Skeletal muscle cell (primary cell): ENCODE measurements at regions not wholly inside any gene's neighbourhood (a gene's known extent, or its start where the extent isn't known, plus 50 kb on each side); places are given as distances from the start of the nearest gene placed in this dataset.
"Not testable (repeated sequence)": the region's sequence is repeated elsewhere in the genome, so short reads cannot be mapped to it uniquely, and the experiment has no call there.

ENCODE experiments used
- DNase-seq: peaks from one replicate; pipeline ENCODE4 v3.0.0-alpha.2; 2010; ENCODE audit warnings: low read depth
- H3K4me3 ChIP-seq: 2 replicates; pipeline ENCODE4 v1.5.1; 2011; ENCODE audit warnings: low read depth, mild to moderate bottlenecking, control low read depth, low read length, moderate library complexity

DNA sequence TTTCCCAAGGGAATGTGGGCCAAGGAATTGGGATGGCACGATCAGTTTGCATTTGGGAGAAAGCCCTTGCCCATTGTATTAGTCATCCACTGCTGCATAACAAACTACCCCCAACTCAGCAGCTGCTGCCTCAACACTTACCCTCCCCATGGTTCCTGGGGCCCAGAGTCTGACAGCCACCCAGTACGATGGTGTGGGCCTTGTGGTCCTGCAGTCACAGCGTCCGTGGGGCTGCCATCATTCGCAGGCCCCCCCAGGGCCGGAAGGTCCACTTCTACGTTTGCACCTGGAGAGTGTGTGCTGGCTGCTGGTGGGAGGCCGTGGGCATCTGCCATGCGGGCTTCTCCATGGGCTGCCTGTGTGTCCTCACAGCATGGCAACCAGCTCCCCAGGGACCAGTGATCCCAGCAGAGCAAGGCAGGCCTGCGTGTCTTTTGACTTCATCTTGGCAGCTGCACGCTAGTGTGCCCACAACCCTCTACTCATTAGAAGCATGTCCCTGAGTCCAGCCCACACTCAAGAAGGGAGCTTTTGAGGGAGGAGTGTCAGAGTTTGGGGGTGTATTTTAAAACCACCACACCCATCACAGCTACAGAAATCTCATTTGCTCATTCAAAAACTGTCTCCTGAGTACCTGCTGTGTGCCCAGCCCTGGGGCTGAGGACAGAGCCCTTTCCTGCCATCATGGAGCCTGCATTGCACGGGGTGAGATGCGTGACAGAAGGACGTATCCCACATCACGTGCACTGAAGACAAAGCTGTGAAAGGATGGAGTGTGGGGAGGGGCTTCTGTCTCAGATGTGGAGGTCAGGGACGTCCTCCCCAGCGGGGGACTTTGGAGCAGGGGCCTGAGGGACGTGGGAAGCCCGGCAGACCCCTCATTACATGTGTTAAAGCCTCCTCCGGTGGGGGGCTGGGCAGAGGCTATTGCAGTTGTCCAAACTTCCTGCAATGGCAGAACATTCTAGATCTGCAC, 185.0 kb upstream of the ZNF469 start:
- no peak overlapping the region for H3K4me3 ChIP-seq
- DNase-seq = no peak

DNA sequence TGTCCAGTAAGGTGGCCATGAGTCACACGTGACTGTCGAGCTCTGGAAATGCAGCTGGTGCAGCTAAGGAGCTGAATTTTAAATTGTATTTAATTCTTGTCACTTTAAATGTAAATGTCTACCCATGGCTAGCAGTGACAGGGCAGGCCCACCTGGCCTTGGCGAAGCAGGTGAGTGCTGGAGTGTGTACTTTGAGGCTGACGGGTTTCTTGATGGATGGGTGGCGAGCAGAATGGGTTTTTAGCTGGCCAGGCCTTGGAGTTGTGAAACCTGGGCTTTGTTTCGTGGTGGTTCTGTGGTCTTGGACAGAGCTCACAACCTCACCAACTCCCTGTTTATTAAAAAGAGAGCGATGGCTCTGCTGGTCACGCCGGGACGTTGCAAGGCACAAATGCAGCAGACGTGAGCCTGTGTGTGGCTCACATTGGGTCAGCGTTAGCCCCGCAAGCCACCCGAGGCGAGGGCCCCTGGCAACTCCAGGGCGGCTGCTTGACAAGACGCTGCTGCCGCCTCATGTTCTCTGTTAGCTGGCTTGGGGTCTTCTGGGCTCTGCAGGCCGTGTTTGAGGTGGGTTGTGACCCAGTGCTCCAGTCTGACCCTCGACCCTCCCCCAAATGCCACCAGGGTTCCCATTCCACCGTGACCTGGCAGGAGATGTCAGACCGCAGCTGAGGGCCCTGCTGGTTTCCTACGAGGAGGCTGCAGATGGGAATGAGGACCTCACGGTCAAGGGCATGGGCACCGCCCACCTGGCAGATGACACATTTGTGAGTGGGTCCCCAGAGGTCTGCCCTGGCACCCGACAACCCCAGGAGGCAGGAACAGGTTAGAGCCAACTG, 184.1 kb upstream of the ZNF469 start:
- not testable (repeated sequence) for DNase-seq

DNA sequence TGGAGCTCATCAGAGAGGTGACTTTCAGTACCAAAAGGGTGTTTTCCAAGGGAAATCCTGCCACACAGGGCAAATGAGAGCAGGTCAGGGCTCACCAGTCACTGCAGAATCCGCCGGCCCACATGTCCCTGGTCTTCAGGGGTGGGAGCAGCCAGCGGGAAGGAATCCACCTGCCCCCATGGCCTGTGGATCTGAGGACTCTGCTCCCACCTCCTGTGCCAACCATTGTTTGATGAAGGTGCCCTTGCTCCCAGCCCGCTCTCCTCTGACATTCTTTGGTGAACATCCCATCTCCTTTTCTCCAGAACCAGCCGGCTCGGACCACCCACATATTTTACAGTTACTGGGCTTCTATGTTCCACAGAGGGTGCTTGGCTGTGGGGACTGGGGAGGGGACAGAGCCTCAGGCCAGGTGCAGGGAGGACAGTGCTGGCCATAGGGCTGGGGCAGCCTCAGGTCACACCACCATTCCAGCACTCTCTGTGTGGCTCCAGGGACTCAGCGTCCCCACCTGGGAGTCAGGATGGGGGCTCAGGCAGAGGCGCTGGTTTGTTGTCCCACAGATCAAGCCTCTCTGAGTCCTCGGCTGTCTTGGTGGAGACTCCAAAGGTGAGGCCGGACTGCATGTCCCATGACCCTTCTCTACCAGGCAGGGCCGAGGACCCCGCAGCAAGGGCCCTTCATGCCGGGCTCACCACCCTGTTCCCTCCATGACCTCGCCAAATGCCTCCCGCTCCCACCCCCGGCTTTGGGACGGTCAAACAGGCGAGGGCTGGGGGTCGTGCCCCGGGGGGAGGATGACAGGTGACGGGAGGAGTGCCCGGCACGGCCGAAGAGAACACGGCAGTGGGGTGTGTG, 183.2 kb upstream of the ZNF469 start:
- DNase-seq, H3K4me3 ChIP-seq: not testable (repeated sequence)

More for the DNA sequence above, 184.1 kb upstream of the ZNF469 start:
- not testable (repeated sequence) for H3K4me3 ChIP-seq

DNA sequence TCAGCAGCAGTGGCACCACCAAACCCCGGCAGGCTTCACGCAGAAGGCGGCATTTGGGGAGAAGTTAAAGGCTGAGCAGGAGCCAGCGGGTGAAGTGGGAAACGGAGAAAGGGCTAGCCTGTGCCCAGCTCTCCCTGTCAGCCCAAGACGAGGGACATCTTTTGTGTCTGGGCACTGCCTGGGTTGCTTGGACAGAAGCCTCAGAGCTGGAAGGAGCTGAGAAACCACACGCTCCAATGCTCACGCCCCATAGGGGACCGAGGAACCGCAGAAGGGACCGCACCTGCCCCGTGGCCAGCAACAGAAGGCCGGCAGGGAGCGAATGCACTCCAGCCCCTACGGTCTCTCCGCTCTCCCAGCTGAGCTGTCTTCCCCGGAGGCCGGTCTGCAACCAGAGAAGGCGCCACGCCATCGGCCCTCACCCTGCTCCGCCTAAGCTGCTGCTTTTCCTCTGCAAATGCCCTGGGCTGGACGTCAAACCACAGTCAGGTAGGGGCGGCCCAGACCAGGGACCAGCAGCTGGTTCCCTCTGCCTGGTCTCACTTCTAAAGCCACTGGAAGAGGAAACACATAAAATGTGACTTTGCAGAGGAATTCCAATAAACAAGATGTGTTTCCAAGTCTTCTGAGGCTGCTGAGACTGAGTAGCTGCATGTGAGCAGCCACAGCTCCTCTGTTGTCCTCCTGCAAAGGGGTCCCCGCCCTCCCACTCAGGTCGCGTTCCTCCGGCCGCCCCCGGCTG, 182.4 kb upstream of the ZNF469 start:
- H3K4me3 ChIP-seq, DNase-seq: not testable (repeated sequence)

DNA sequence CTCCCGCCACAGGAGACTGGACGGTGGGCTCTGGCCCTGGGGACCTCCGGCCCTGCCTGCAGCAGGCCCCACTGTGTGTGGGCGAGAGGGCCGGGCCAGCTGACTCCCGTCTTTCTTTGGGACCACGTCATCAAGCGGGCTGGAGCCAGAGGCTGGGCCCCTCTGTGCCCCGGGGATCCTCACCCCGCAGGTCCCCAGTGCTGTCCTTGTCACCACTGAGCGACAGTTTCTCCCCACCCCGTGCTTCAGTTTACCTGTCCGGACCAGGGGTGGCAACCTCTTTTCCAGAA, 181.9 kb upstream of the ZNF469 start:
- DNase-seq = no peak
- H3K4me3 ChIP-seq = no peak overlapping the region

DNA sequence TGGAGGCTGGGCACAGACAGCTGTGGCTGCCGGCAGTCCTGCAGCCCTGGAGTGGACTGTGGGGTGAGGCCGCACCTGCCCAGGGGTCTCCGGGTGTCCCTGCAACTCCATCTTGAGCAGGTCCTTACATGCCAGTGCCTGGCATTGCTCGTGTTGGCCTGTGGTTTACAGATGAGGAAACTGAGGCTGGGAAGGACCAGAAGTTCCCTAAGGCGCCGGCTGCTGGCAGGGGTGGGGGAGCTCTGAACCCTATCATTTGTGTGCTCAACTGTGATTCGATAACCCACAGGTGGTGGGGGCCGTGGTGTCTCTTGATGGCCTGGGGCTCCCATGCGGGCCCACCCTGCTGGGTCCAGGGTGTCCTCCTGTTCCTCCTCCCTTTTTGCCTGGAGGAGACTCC, 181.1 kb upstream of the ZNF469 start:
- not testable (repeated sequence) for DNase-seq, H3K4me3 ChIP-seq

DNA sequence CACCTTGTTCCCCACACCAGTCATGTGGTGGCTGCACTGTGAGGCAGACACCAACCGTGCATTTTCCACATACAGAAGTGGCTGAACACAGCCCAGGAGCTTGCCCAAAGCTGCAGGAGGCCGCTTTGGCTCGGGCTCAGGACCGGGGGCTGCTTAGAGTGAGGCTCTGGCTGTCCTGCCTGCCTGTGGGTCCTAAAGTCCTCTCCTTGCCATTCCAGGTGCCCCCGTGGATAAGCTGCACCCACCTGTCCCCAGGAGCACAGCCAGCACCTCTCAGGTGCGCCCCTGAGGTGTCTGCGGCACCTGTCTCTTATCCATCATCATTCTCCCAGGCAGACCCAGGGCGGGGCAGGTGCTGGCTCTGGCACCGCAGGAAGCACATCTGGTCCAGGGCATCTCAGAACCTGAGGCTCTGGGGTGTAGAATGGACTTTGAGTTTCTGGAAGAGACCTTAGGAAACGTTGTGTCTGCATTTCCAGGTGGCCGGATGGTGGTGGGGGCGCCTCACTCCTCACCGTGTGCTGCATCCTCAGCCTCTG, 180.5 kb upstream of the ZNF469 start:
- no peak for DNase-seq
- no peak overlapping the region for H3K4me3 ChIP-seq

DNA sequence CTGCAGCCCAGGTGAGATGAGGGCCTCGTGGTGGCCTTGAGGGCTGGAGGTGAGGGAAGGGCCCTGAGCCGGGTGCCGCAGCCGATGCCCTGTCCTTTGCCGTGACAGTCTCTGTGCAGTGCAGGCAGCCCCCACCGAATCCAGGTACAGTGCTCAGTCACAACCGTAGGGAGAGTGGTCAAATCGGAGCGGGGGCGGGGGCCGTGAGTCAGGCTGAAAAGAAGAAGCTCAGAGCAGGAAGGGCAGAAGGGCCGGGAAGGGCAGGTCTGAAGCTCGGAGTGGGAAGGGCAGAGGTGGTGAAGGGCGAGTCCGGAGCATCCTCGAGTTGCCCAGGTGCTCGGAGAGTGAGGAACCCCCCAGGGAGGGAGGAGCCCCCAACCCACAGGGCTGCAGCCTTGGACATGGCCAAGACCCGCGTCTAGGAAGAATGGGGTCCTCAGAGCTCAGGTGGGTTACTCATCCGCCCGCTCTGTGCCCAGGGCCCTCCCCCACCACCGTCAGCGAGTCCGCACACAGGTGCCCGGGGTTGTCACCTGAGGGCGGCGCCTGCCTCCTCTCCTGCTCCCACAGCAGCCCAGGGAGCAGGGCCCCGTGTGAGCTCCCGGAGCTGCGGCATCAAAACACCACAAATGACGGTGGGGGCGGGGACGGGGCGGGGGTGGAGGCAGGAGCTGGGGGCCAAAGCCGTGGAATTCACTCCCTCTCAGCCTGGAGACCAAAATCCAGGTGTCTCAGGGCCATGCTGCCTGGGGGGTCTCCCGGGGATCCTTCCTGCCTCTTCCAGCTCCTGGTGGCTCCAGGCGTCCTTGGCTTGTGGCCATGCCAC, 179.7 kb upstream of the ZNF469 start:
- not testable (repeated sequence) for DNase-seq, H3K4me3 ChIP-seq

DNA sequence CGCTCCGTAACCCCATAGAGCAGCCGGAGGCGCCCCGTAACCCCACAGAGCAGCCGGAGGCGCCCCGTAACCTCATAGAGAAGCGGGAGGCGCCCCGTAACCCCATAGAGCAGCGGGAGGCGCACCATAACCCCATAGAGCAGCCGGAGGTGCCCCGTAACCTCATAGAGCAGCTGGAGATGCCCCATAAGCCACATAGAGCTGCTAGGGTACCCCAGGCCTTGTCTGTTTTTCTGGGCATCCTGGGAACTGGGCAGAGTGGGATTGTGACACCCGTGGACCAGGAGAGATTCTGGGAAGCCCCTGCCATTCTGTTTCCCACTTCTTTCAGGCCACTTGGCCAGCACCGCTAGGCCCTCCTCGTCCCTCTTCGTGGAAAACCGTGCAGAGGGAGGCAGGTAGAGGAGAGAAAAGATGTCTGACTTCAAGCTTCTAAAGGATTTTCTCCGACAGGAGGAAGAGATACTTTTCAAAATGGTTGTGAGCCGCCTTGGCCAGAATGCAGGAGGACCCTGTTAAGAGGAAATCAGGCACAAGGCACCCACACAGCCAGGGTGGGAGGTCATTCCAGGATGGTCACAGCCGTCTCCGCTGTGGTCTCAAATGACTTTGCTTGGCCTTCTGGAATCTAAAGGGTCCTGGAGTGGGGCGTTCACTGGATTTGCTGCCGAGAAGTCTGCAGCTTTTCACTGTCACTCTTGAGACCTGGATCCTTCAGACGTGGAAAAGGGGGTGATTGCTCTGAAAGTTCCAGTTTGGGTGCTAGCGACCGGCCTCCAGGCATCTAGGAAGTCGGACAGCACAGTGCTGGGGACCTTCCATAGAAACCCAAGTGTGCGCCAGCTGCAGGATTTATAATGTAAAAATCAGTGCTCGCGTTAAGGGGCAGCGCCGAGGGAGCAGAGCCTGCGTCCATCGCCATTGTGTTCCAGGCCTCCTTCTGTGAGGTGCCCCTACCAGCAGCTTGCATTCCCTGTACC, 178.3 kb upstream of the ZNF469 start:
- H3K4me3 ChIP-seq, DNase-seq: not testable (repeated sequence)

DNA sequence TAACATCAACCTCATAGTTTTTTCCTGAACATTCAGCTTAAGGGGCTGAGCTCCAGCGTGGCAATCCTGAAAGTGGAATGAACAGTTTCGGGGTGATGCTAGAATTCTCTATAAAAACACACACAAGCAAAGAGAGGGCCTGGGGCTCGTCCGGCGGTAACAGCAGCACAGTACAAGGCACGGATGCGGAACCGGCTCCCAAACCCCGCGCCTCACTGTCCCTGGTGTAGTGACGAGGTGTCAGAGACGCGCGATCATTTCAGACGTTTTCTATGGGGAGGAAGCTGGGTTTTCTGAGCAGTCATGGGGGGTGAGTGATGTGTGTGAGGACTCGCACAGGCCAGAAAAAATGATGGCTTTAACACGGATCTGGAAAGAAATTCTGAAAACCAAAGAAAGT, 177.3 kb upstream of the ZNF469 start:
- DNase-seq, H3K4me3 ChIP-seq: not testable (repeated sequence)

DNA sequence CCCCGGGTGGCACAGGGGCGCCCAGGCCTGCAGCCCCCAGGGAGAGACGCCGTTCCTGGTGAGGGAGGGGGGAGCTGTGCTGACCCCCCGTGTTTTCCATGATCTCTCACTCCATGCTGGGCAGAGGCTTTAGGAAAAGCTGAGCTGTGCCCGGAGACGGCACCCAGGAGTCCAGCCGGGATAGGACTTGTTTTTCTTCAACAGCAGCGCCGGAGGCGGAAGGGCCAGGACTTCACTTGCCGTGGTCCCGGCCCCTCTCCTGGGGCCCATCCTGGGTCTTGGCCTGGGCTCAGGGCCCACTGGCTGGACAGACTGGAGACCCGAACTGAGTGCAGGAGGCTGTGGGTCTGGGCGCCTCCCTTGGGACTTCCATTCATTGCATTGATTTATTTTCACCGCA, 176.8 kb upstream of the ZNF469 start:
- not testable (repeated sequence) for H3K4me3 ChIP-seq, DNase-seq

DNA sequence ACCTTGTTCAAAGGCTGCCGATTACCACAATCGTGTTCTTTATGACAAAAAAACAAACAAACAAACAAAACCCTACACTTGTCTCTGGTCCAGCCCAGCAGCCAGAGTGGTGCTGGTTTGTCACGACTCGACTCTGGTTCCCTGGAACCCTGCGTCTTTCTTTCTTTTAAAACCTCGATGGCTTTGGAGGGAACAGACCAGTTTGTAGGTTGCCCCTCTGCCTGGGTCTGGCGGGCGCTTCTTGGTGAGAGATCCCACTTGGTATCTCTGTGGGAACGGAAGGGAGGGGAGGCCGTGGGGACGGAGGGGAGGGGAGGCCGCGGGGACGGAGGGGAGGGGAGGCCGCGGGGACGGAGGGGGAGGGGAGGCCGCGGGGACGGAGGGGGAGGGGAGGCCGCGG, 176.2 kb upstream of the ZNF469 start:
- not testable (repeated sequence) for DNase-seq, H3K4me3 ChIP-seq

DNA sequence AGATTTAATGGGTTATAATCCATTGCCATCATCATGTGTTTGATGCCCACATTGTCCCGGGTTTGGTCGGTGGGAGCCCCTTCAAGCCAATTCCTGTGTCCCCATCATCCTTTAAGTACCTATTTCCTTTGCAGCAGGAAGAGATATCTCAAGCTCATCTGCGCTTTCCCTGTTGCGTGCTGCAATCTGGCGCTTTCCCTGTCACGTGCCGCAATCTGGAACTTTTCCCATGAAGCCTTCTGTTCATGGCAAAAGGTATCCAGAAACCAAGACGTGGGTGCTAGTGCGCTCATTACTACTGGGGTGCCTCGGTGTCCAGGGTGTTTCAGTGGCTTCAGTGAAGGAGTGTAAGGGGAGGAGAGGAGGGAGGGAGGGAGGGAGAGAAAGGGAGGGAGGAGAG, 174.6 kb upstream of the ZNF469 start:
- no peak overlapping the region for H3K4me3 ChIP-seq
- no peak for DNase-seq

DNA sequence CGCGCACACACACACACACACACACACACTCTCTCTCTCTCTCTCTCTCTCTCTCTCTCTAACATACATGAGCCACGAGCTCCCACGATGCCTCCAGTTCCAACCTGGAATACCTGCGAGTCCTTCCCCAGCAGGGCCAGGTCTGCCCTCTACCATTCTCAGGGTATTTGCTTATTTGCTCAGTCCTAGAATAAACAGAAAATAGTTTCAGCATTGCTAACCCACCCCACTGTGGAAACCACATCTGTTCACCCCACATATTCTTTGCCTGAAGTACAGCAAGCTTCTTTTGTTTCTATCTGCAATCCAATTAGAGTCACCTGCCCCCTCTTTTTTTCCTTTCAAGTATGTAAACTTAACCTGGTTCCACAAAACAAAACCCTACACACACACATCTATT, 174.0 kb upstream of the ZNF469 start:
- not testable (repeated sequence) for DNase-seq, H3K4me3 ChIP-seq

DNA sequence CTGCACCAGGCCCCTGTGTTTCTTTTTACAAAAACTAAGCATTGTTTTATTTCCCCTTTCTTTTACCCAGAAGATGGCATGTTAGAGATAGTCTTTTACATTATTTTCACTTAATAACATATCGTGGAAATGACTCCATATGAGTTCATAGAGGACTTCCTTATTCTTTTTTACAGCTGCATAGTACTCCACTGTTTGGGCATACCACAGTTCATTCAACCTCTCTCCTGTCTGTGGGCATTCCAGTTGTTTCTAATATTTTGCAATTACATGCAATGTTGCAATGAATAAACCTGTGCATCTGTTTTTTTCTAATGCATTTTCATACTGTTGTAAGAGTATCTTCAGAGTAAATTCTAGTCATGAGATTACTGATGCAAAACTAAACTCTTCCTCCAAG, 173.2 kb upstream of the ZNF469 start:
- DNase-seq, H3K4me3 ChIP-seq: not testable (repeated sequence)

DNA sequence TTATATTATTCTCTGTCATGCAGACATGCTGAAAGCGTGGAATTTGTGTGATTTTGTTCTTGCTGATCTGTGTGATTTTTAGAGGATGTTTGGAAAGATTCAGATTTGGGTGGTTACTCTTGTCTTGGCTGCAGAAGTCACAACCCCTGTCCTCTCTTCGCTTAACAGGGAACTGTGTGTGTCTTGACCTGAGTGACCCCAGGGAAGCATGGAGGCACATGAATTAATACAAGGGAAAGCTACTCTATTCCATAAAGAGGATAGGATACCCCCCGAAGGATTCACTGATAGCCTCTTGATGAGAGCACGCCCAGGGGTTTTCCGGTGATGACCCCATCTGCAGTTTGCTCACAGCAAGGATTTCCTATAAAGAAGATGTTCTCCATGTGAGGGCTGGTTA, 168.8 kb upstream of the ZNF469 start:
- not testable (repeated sequence) for DNase-seq, H3K4me3 ChIP-seq
